Muscle of leg (tissue), 3 donors: ENCODE measurements at regions not wholly inside any gene's neighbourhood (a gene's known extent, or its start where the extent isn't known, plus 50 kb on each side); places are given as distances from the start of the nearest gene placed in this dataset.
"Not testable (repeated sequence)": the region's sequence is repeated elsewhere in the genome, so short reads cannot be mapped to it uniquely, and the experiment has no call there.

Source experiments
- DNase-seq: peaks from one replicate; pipeline ENCODE4 v3.0.0; 2013
- H3K27ac ChIP-seq: one replicate; pipeline ENCODE4 v1.5.1; 2013; ENCODE audit warnings: mild to moderate bottlenecking, low read length, control low read depth
- H3K27me3 ChIP-seq: one replicate; pipeline ENCODE4 v1.6.1; 2013; ENCODE audit warnings: low read length; ENCODE audit not compliant: control insufficient read depth, insufficient read depth
- H3K36me3 ChIP-seq: one replicate; pipeline ENCODE4 v1.6.1; 2013; ENCODE audit warnings: low read length; ENCODE audit not compliant: control insufficient read depth, insufficient read depth
- H3K4me1 ChIP-seq: one replicate; pipeline ENCODE4 v1.6.1; 2013; ENCODE audit warnings: low read length; ENCODE audit not compliant: control insufficient read depth, insufficient read depth
- H3K4me3 ChIP-seq: one replicate; pipeline ENCODE4 v1.5.1; 2013; ENCODE audit warnings: low read length, control low read depth
- H3K9me3 ChIP-seq: replicated peaks from 2 replicates; pipeline ENCODE4 v1.6.1; 2013; ENCODE audit warnings: low read depth, low read length; ENCODE audit not compliant: control insufficient read depth
- WGBS: methylation state at CpG from one replicate; pipeline ENCODE4 v1.1.5; 2013; ENCODE audit warnings: missing lambda C conversion rate; ENCODE audit not compliant: insufficient coverage; 5-methylcytosine and 5-hydroxymethylcytosine counted together

GRCh38 chr5:6302075-6302474, 76.3 kb downstream of the MED10 start:
- no peak for DNase-seq
- no peak overlapping the region for H3K4me3 ChIP-seq
- no peaks in the 10 kb centered on the region for H3K9me3 ChIP-seq
- no peaks in the 10 kb centered on the region for H3K27me3 ChIP-seq
- no peak overlapping the region for H3K27ac ChIP-seq
- no peaks in the 10 kb centered on the region for H3K36me3 ChIP-seq
- H3K4me1 ChIP-seq, result no peaks in the 10 kb centered on the region
- WGBS, result no CpG with 5 or more reads among the region's 4 CpGs

DNA sequence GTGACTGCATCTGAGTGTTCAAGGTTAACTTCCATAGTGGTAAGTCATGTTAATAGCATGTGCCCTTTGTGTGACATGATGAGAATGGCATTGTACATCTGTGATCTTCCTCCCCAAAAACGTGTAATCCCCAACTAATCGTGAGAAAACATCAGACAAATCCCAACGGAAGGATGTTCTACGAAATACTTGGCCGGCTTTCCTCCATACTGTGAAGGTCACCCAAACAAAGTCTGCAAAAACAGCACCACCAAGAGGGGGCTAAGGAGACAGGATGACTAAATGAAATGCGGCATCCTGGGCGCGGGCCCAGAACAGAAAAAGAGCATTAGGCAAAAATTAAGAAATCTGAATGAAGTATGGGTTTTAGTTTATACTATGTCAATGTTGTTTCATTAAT, 81.8 kb downstream of the MED10 start:
- H3K27ac ChIP-seq, result no peak overlapping the region
- no peak overlapping the region for H3K4me3 ChIP-seq
- H3K9me3 ChIP-seq, result no peaks in the 10 kb centered on the region
- WGBS, result no CpG with 5 or more reads among the region's 8 CpGs
- no peaks in the 10 kb centered on the region for H3K27me3 ChIP-seq
- no peaks in the 10 kb centered on the region for H3K36me3 ChIP-seq
- DNase-seq, result no peak
- H3K4me1 ChIP-seq, result no peaks in the 10 kb centered on the region

- H3K9me3 ChIP-seq, result no peaks in the 10 kb centered on the region
- DNase-seq, result no peak
- H3K27ac ChIP-seq, result no peak overlapping the region
- no peaks in the 10 kb centered on the region for H3K27me3 ChIP-seq
- no peaks in the 10 kb centered on the region for H3K36me3 ChIP-seq
- H3K4me3 ChIP-seq, result no peak overlapping the region
- WGBS, result no CpG with 5 or more reads among the region's 3 CpGs
- no peaks in the 10 kb centered on the region for H3K4me1 ChIP-seq
These were observed 86.4 kb downstream of the MED10 start for GRCh38 chr5:6291961-6292360.

GRCh38 chr5:6289239-6289638, 89.1 kb downstream of the MED10 start:
- WGBS, result no CpG with 5 or more reads among the region's 3 CpGs
- H3K4me1 ChIP-seq, result no peaks in the 10 kb centered on the region
- DNase-seq, result no peak
- no peaks in the 10 kb centered on the region for H3K9me3 ChIP-seq
- no peak overlapping the region for H3K27ac ChIP-seq
- no peaks in the 10 kb centered on the region for H3K27me3 ChIP-seq
- no peak overlapping the region for H3K4me3 ChIP-seq
- no peaks in the 10 kb centered on the region for H3K36me3 ChIP-seq

DNA sequence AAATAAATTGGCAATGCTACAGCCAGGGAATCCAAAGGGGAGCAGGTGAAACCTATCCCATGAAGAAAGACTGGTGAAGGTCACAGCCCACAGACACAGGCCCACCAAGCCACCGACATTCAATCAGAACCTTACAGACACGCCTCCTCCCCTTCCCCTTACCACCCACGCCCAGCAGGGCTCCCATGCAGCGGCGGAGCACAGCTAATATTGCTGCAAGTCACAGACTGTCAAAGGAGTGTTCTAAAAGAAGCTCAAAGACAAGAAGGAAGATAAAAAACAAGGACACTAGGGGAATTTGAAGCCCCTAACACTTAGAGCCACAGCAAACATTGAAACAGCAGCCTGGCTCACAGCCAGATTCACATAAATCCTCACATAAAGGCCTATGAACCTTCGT, 91.2 kb downstream of the MED10 start:
- no peaks in the 10 kb centered on the region for H3K4me1 ChIP-seq
- WGBS, result 58% methylated on average over 2 of the region's 6 CpGs
- no peak for DNase-seq

GRCh38 chr5:6286404-6286803, 91.9 kb downstream of the MED10 start:
- H3K9me3 ChIP-seq, result no peaks in the 10 kb centered on the region
- no peaks in the 10 kb centered on the region for H3K4me1 ChIP-seq
- no peak overlapping the region for H3K27ac ChIP-seq
- no peak overlapping the region for H3K4me3 ChIP-seq
- H3K27me3 ChIP-seq, result no peaks in the 10 kb centered on the region
- DNase-seq, result no peak
- no peaks in the 10 kb centered on the region for H3K36me3 ChIP-seq
- WGBS, result 87% methylated on average over 7 of the region's 7 CpGs

More for the DNA sequence above, 91.2 kb downstream of the MED10 start:
- Histone ChIP-seq H3K4me3 (no peak overlapping the region), H3K36me3 (no peaks in the 10 kb centered on the region), H3K27ac (no peak overlapping the region), H3K27me3 (no peaks in the 10 kb centered on the region), H3K9me3 (no peaks in the 10 kb centered on the region)

DNA sequence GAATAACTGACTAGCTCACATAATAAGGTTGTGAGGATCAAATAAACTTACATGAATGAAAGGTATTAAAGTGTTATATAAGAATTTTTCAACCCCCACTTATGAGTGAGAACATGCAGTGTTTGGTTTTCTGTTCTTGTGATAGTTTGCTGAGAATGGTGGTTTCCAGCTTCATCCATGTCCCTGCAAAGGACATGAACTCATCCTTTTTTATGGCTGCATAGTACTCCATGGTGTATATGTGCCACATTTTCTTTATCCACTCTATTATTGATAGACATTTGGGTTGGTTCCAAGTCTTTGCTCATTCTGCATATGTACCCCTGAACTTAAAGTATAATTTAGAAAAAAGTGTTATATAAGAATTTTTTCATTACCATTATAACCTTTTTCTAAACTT, 93.9 kb downstream of the MED10 start:
- H3K4me1 ChIP-seq, H3K27me3 ChIP-seq, DNase-seq, H3K9me3 ChIP-seq, H3K27ac ChIP-seq, H3K4me3 ChIP-seq, H3K36me3 ChIP-seq: not testable (repeated sequence)

DNA sequence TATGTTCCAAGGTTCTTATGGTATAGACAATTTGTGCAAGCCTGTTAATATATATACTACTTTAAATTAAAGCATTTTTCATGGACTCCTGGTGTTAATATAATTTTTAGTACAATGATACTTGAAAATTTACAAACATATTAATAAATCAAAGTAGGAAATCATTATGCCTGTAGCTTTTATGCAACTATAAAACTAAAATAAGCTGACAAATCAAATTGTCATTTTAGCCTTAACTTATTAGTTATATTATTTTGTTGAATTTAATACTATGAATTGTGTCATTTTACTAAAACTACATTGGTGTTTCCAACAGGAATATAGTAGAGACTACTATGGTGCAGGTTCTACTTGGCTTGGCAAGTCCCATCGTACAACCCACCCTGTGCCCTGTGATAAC, 96.0 kb downstream of the MED10 start:
- H3K36me3 ChIP-seq, result no peaks in the 10 kb centered on the region
- H3K4me1 ChIP-seq, result no peaks in the 10 kb centered on the region
- no peak overlapping the region for H3K27ac ChIP-seq
- 67% methylated on average over 1 of the region's 1 CpG for WGBS
- H3K9me3 ChIP-seq, result no peaks in the 10 kb centered on the region
- no peak overlapping the region for H3K4me3 ChIP-seq
- no peak for DNase-seq
- no peaks in the 10 kb centered on the region for H3K27me3 ChIP-seq

- WGBS, result 46% methylated on average over 2 of the region's 4 CpGs
- Histone ChIP-seq H3K4me3 (no peak overlapping the region), H3K4me1 (no peaks in the 10 kb centered on the region), H3K9me3 (no peaks in the 10 kb centered on the region), H3K27me3 (no peaks in the 10 kb centered on the region), H3K27ac (no peak overlapping the region), H3K36me3 (no peaks in the 10 kb centered on the region)
- DNase-seq, result no peak
These were observed 96.5 kb downstream of the MED10 start for GRCh38 chr5:6281818-6282217.

DNA sequence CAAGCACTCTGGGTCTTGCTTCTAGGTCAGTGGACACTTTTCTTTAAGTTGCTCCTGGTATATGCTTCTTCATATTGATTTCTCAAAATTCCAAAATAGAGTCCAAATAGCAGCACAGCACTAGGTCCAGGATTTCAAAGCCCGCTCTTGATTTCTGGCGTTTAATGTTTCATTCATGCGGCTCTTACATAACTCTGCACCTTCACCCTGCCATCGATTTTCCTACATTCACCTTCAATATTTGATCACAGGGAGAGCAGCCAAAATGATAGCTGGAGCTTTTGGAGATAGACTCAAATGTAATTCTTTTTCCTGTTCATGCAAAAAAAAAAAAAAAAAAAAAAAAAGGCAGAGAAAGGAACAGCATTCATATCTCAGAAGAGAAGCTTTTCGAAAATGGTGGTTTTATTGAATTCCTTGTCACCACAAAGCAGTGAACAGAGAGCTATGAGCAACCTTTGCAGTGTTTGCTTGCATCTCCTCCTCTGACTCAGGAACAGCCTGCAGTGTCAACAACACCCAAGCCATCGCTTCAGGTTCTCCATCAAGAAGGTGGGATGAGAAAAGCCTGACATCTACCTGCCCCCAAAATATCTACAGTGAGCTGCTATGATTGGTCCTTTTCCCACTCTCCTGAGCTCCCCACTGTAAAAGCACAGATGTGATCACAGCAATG, 97.8 kb downstream of the MED10 start:
- H3K9me3 ChIP-seq, result no peaks in the 10 kb centered on the region
- no peak overlapping the region for H3K27ac ChIP-seq
- no peaks in the 10 kb centered on the region for H3K36me3 ChIP-seq
- H3K4me1 ChIP-seq, result no peaks in the 10 kb centered on the region
- no peak overlapping the region for H3K4me3 ChIP-seq
- no peak for DNase-seq
- 100% methylated on average over 2 of the region's 6 CpGs for WGBS
- no peaks in the 10 kb centered on the region for H3K27me3 ChIP-seq

- H3K27ac ChIP-seq, result no peak overlapping the region
- DNase-seq, result no peak
- H3K36me3 ChIP-seq, result no peaks in the 10 kb centered on the region
- 65% methylated on average over 2 of the region's 5 CpGs for WGBS
- no peaks in the 10 kb centered on the region for H3K9me3 ChIP-seq
- H3K27me3 ChIP-seq, result no peaks in the 10 kb centered on the region
- no peaks in the 10 kb centered on the region for H3K4me1 ChIP-seq
- H3K4me3 ChIP-seq, result no peak overlapping the region
These were observed 98.7 kb downstream of the MED10 start for GRCh38 chr5:6279607-6280006.
